OCI-LY1 (cell line): ENCODE measurements at regions not wholly inside any gene's neighbourhood (a gene's known extent, or its start where the extent isn't known, plus 50 kb on each side); places are given as distances from the start of the nearest gene placed in this dataset.

Experiments used
- H2AFZ ChIP-seq: fragments of 200-600 bp; sonication (generic), shearing (Covaris generic); 2 replicates; pipeline ENCODE4 v1.6.0; 2014; ENCODE audit warnings: antibody characterized with exemption, mild to moderate bottlenecking, low read length
- H3F3A ChIP-seq: fragments of 200-600 bp; sonication (generic), shearing (Covaris generic); 2 replicates; pipeline ENCODE4 v1.6.0; 2014; ENCODE audit warnings: mild to moderate bottlenecking, antibody characterized with exemption, low read length, moderate library complexity; ENCODE audit not compliant: insufficient read depth
- H3K27ac ChIP-seq: fragments of 200-600 bp; sonication (generic); 2 replicates; pipeline ENCODE4 v1.5.1; 2014; ENCODE audit warnings: low read length, mixed run types, mild to moderate bottlenecking, low read depth; ENCODE audit not compliant: poor library complexity, severe bottlenecking
- H3K27me3 ChIP-seq: fragments of 200-600 bp; sonication (generic); 2 replicates; pipeline ENCODE4 v1.6.0; 2014; ENCODE audit warnings: antibody characterized with exemption, mild to moderate bottlenecking, low read length, moderate library complexity; ENCODE audit not compliant: insufficient read depth
- H3K36me3 ChIP-seq: fragments of 200-600 bp; sonication (generic); 2 replicates; pipeline ENCODE4 v1.6.1; 2014; ENCODE audit warnings: mild to moderate bottlenecking, antibody characterized with exemption, low read length, moderate library complexity, mixed read lengths; ENCODE audit not compliant: insufficient read depth
- H3K4me1 ChIP-seq: fragments of 200-600 bp; sonication (generic); 2 replicates; pipeline ENCODE4 v1.5.1; 2014; ENCODE audit warnings: mild to moderate bottlenecking, low read length, moderate library complexity; ENCODE audit not compliant: insufficient read depth, severe bottlenecking
- H3K4me2 ChIP-seq: fragments of 200-600 bp; sonication (generic), shearing (Covaris generic); 2 replicates; pipeline ENCODE4 v1.6.1; 2014; ENCODE audit warnings: low read length
- H3K4me3 ChIP-seq: fragments of 200-600 bp; sonication (generic); 2 replicates; pipeline ENCODE4 v1.5.1; 2014; ENCODE audit warnings: low read length, low read depth, mild to moderate bottlenecking, mixed read lengths; ENCODE audit not compliant: poor library complexity, severe bottlenecking
- H3K79me2 ChIP-seq: fragments of 200-600 bp; shearing (Covaris generic); 2 replicates; pipeline ENCODE4 v1.6.1; 2016; ENCODE audit warnings: mixed run types, low read length, mixed read lengths; ENCODE audit not compliant: insufficient read depth
- H3K9ac ChIP-seq: fragments of 200-600 bp; sonication (generic), shearing (Covaris generic); 2 replicates; pipeline ENCODE4 v1.6.1; 2014; ENCODE audit warnings: mild to moderate bottlenecking, low read length, mixed read lengths
- H3K9me2 ChIP-seq: fragments of 200-600 bp; sonication (generic), shearing (Covaris generic); 2 replicates; pipeline ENCODE4 v1.6.1; 2014; ENCODE audit warnings: low read depth, mild to moderate bottlenecking, low read length, mixed read lengths
- H3K9me3 ChIP-seq: fragments of 200-600 bp; shearing (Covaris generic); 2 replicates; pipeline ENCODE4 v1.6.1; 2014; ENCODE audit warnings: low read length, mixed read lengths
- H4K20me1 ChIP-seq: fragments of 200-600 bp; sonication (generic), shearing (Covaris generic); 2 replicates; pipeline ENCODE4 v1.6.0; 2016; ENCODE audit warnings: mild to moderate bottlenecking, low read length; ENCODE audit not compliant: insufficient read depth
- EZH2 ChIP-seq: fragments of 200-600 bp; sonication (generic), shearing (Covaris generic); IDR thresholded peaks from 2 replicates; pipeline ENCODE4 v1.8.0; 2017; ENCODE audit warnings: borderline replicate concordance, mixed run types, mild to moderate bottlenecking, antibody characterized with exemption, low read length, moderate library complexity, mixed read lengths
- TF ChIP-seq, protein P1 (sequence below): fragments of 200-600 bp; sonication (generic), shearing (Covaris generic); IDR thresholded peaks from 2 replicates; pipeline ENCODE4 v1.5.1; 2017; ENCODE audit warnings: mild to moderate bottlenecking, antibody characterized with exemption, low read length, moderate library complexity, mixed read lengths

DNA sequence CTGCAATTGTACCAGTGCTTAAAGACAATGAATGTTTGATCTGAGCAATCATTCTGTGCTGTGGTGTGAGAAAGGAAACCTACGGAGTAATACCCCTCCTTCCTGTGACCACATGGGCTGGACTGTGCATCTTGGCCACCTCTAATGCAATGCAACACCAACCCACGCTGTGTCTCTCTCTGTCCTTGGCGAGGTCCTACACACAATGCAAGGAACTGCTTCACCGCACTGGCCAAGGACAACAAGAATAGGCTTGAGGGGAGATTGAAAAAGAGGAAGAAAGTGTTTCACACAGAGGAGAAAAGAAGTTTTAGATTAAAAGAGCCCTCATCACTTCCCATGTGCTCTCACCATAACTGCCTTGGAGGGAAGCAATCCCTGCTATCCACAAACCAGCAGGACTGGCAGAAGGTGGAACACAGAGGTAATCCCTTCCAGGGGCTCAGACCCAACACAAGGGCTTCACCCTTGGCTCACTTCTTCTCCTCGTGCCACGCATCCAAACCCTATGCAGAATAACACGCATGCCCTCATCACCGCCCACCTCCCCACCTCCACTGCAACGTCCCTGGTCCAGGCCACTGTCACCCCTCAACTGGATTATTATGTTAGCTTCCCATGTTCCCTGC is 112.5 kb upstream of the ERG start:
- Histone ChIP-seq H4K20me1 (no peaks in the 10 kb centered on the region), H3F3A (no peaks in the 10 kb centered on the region), H3K27me3 (no peaks in the 10 kb centered on the region), H3K9me3 (no peaks in the 10 kb centered on the region), H3K36me3 (no peaks in the 10 kb centered on the region), H3K79me2 (no peaks in the 10 kb centered on the region), H3K4me3 (no peak overlapping the region), H3K4me2 (no peak overlapping the region), H3K27ac (no peak overlapping the region), H3K9me2 (no peaks in the 10 kb centered on the region), H3K9ac (no peak overlapping the region), H3K4me1 (no peaks in the 10 kb centered on the region), H2AFZ (no peak overlapping the region)
- TF ChIP-seq EZH2 = no peak
- TF ChIP-seq, protein P1, sequence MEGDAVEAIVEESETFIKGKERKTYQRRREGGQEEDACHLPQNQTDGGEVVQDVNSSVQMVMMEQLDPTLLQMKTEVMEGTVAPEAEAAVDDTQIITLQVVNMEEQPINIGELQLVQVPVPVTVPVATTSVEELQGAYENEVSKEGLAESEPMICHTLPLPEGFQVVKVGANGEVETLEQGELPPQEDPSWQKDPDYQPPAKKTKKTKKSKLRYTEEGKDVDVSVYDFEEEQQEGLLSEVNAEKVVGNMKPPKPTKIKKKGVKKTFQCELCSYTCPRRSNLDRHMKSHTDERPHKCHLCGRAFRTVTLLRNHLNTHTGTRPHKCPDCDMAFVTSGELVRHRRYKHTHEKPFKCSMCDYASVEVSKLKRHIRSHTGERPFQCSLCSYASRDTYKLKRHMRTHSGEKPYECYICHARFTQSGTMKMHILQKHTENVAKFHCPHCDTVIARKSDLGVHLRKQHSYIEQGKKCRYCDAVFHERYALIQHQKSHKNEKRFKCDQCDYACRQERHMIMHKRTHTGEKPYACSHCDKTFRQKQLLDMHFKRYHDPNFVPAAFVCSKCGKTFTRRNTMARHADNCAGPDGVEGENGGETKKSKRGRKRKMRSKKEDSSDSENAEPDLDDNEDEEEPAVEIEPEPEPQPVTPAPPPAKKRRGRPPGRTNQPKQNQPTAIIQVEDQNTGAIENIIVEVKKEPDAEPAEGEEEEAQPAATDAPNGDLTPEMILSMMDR = no peak

DNA sequence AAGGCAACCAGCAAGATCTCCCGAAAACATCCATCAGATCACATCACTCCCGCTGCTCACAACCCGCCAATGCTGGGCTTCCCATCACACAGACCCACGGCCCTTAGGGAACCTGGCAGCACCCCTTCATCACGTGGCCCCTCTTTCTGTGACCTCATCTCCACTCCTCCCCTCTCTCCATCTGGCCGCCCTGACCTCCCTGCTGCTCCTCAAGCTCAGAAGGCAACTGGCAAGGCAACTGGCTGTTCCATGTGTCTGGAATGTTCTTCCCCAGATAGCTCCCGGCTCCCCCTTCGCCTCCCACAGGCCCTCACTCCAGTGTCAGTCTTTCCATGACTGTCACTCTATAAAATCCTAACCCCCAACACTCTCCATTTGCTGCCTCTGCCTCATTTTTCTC is 113.0 kb upstream of the ERG start:
- no peak overlapping the region for H3K4me3 ChIP-seq
- H4K20me1 ChIP-seq = no peaks in the 10 kb centered on the region
- H3K9ac ChIP-seq = no peak overlapping the region
- no peak overlapping the region for H3K4me2 ChIP-seq
- H3K27ac ChIP-seq = no peak overlapping the region
- no peaks in the 10 kb centered on the region for H3K79me2 ChIP-seq
- no peaks in the 10 kb centered on the region for H3K36me3 ChIP-seq
- H2AFZ ChIP-seq = no peak overlapping the region
- TF ChIP-seq EZH2 = no peak
- H3K4me1 ChIP-seq = no peaks in the 10 kb centered on the region
- no peaks in the 10 kb centered on the region for H3K9me2 ChIP-seq
- no peaks in the 10 kb centered on the region for H3K9me3 ChIP-seq
- H3K27me3 ChIP-seq = no peaks in the 10 kb centered on the region
- no peaks in the 10 kb centered on the region for H3F3A ChIP-seq

DNA sequence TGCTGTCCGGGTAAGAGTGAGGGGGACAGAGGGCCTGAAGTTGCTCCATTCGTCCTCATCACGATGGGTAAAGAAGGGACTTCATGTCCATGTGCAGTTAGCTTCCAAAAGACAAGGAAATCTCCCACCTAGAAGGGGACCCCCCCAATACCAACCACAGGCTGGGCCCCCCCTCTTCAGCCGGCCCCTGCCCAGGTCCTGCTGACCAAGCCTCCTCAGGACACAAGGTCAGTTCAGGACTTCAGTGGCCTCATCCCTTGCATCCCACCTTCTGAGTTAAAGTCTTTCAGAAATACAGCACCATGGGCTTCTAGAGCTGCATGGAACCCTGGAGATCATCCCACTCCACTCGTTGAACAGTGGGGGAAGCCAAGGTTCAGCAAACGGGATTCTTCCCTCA is 115.4 kb upstream of the ERG start:
- Histone ChIP-seq H4K20me1 (no peaks in the 10 kb centered on the region), H3K27ac (no peak overlapping the region), H3K4me2 (no peak overlapping the region), H3K36me3 (no peaks in the 10 kb centered on the region), H3K9me3 (no peaks in the 10 kb centered on the region), H3K9me2 (no peaks in the 10 kb centered on the region), H3K4me3 (no peak overlapping the region), H3K27me3 (no peaks in the 10 kb centered on the region), H3K4me1 (no peaks in the 10 kb centered on the region), H3F3A (no peaks in the 10 kb centered on the region), H2AFZ (no peak overlapping the region), H3K79me2 (no peaks in the 10 kb centered on the region), H3K9ac (no peak overlapping the region)
- TF ChIP-seq, protein P1 = no peak
- no peak for TF ChIP-seq EZH2

DNA sequence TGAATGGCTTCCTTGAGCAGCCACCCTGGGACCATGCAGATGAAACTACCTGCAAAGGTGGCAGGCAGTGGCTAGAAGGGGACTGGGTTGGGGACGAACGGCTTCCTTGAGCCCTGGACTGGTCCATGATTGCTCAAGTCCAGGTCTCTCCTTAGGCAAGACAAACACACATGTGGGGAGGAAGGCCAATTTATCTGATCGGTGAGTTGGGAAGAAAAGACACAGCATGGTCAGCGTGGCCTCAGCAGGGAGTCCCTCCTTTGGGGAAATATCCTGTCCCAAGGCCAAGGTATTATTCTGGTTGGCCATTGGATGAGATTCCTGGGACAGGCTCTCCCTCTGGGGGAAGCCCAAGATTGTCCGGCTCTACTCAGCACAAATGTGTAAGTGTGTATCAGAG is 116.3 kb upstream of the ERG start:
- H3K4me2 ChIP-seq = no peak overlapping the region
- no peaks in the 10 kb centered on the region for H3K9me2 ChIP-seq
- H3K9me3 ChIP-seq = no peaks in the 10 kb centered on the region
- no peaks in the 10 kb centered on the region for H3K79me2 ChIP-seq
- H3K36me3 ChIP-seq = no peaks in the 10 kb centered on the region
- H3K4me1 ChIP-seq = no peaks in the 10 kb centered on the region
- no peak overlapping the region for H3K4me3 ChIP-seq
- no peak overlapping the region for H2AFZ ChIP-seq
- H3K27me3 ChIP-seq = no peaks in the 10 kb centered on the region
- no peak overlapping the region for H3K9ac ChIP-seq
- no peak overlapping the region for H3K27ac ChIP-seq
- no peaks in the 10 kb centered on the region for H4K20me1 ChIP-seq
- no peak for TF ChIP-seq EZH2
- TF ChIP-seq, protein P1 = no peak
- no peaks in the 10 kb centered on the region for H3F3A ChIP-seq
